ENCODE measurements at regions not wholly inside any gene's neighbourhood (a gene's known extent, or its start where the extent isn't known, plus 50 kb on each side); places are given as distances from the start of the nearest gene placed in this dataset.

- no peak for DNase-seq
Observed at GRCh38 chr6:6801635-6802218, 213.2 kb downstream of the LY86 start.

DNA sequence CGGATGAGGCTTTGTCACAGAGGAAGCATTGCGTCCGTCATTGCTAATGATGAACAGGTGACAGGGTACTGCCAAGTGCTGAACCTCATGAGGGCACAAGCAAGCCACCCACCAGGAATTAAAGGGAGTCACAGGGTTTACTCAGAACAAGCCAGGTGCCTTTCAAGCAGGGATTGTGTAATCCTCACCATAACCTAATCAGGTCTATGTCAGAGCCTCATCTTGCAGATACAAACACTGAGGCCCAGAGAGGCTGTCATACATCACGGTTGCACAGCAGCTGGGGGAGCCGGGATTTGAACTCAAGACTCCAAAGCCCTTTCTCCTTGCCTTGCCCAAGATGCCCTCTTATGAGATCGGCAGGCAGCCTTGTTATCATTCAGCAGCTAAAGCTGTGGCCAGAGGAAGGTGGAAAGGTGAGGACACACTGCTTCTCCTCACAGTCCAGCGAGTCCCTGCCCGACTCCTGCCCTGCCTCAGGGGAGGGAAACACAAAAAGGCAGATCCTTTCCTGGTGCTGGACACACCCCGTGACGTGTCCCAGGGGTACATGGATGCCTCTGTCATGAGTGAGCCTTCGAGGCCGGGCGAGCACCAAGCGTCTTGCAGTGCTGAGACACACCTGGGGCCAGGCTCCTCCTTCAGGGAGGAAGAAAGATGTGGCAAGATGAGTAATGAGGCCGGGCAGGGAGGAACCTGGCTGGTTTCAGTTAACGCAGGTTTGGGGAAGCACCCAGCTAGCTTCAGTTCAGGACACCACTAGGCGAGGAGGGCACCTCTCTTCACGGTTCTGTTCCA lies 214.9 kb downstream of the LY86 start:
- intact Hi-C loops (cut with DNase I): no loop called here
- no peak for DNase-seq

More at GRCh38 chr6:6801635-6802218, 213.2 kb downstream of the LY86 start:
- intact Hi-C loops (cut with DNase I): no loop called here

DNA sequence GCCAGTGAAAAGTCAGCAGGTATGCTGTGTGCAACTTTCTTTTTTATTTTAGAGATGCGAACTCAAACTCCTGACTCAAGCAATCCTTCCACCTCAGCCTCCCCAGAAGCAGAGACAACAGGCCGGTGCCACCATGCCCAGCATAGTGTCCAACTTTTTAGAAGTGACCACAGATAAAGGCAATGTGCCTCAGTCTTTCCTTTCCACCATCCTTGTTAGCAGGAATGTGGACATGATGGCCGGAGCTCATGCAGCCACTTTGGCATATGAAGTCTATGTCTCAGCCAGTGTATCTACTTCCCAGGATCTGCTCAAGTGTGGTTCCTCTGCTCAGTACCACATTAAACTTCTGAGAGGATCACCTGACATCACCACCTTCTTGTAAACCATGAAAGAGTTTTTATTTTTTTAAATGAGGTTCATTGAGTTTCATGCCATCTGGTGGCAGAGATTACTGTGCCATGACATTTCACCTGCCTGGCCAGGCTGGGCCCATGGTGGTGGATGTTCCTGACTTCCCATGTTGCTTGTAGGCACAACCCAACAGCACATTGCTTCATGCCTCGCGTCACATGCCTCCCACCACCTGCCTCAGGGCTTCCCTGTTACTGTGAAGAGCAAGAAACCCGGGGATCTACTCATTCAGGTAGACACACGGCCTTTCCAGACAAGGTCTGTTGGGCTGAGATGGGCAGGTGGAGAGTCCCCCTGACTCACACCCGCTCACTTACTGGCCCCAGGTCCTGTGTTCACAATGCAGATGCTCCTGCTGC lies 216.5 kb downstream of the LY86 start:
- intact Hi-C loops (cut with DNase I): no loop called here
- no peak for DNase-seq

DNA sequence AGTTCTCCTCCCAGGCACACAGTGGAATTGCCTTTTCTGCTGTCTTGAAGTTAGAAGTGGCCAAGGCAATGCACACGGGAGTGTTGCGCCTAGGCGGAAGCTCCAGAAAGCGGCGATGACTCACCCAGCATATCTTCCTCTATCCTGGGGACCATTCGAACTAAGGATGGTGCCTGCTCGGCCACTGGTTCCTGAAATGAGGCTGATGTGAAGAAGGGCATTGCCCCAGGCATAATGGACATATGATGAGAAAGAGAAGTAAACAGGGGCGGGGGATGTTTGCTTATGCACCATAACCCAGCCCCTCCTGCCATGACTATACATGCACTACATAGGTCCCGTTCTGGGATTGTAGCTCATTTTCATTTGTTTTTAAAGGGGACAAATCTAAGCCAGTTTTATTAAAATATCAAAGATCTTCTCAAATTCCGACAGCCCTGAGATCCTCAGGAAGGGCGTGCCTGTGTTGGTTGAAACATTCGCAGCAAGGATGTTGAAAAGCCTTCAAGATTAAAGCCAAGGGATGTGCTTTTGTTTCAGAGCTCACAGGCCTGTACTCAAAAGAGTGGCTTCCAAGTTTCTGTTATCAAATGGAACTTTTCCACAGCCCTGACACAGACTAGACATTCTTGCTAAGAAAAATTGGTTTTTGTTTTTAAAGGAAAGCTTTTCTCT lies 218.5 kb downstream of the LY86 start:
- DNase-seq: peak in 35 of 42 donors; percentile 12 to 78 (median 43)

GRCh38 chr6:6808343-6808742 lies 219.8 kb downstream of the LY86 start:
- intact Hi-C loops (cut with DNase I): no loop called here
- no peak for DNase-seq

More for the DNA sequence above, 218.5 kb downstream of the LY86 start:
- intact Hi-C loops (cut with DNase I): no loop called here

DNA sequence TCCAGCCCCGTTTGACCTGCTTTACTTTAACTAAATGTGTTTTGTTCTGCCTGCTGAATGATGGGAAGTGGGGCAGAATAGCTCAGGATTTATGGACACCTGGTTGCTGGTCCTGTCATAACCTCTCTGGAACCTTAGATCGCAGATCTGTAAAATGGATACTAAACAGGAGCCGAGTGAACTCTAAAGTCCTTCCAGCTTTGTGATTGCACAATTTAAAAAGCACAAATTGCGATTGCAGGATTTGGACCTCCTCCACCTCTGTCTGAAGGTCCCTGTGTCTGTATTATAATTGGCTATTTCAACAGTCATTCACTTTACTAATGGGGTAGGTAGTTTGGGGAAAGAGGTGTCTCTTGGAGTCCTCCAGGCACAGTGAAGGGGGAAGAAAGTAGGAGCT lies 220.4 kb downstream of the LY86 start:
- no peak for DNase-seq
- intact Hi-C loops (cut with DNase I): no loop called here

GRCh38 chr6:6810727-6811126 lies 222.2 kb downstream of the LY86 start:
- peak in 1 of 42 donors; percentile 30 for DNase-seq
- intact Hi-C loops (cut with DNase I): no loop called here

- intact Hi-C loops (cut with DNase I): no loop called here
- peak in 1 of 42 donors; percentile 40 for DNase-seq
Observed at GRCh38 chr6:6811128-6812009, 222.8 kb downstream of the LY86 start.

GRCh38 chr6:6812427-6812826 lies 223.9 kb downstream of the LY86 start:
- DNase-seq: no peak
- intact Hi-C loops (cut with DNase I): no loop called here

GRCh38 chr6:6815732-6816131 lies 227.2 kb downstream of the LY86 start:
- intact Hi-C loops (cut with DNase I): no loop called here
- DNase-seq: no peak

DNA sequence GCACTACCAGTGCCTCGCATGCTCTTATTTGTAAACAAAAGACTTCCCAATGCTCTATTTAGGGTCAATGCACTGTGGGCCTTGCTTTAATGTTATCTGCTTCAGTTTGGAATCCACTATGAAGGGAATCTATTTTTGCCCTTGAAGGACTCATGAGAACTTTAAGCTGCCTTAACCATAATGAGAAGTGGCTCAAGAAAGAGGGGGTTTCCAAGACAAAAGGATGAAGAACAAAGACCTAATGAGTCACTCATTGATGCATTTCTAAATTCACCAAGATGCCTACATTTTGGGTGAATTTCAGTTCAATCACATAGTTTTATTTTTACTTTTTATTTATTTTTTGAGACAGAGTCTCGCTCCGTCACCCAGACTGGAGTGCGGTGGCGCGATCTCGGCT lies 228.2 kb downstream of the LY86 start:
- intact Hi-C loops (cut with DNase I): no loop called here
- DNase-seq: no peak

DNA sequence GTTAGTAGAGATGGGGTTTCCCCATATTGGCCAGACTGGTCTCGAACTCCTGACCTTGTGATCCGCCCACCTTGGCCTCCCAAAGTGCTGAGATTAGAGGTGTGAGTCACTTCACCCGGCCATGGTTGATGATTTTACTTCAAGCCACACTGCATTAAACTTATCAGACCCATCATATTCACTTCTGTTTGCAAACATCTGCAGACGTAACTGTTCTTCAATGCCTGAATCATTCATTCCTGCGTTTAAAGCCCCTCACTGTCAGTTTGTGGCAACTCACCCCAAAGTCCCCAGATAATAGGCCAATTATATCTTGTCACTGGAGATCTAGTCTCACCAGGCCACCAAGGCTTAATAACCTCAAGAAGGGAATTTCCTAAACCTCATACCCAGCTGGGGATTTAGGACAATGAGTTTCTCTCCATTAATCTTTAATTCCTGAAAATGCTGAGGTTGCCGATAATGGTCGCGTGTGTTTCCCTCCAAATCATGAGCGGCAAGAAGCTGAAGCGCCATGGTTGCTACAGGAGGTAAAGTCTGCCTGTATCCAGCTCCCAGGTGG lies 229.6 kb downstream of the LY86 start:
- intact Hi-C loops (cut with DNase I): no loop called here
- no peak for DNase-seq

DNA sequence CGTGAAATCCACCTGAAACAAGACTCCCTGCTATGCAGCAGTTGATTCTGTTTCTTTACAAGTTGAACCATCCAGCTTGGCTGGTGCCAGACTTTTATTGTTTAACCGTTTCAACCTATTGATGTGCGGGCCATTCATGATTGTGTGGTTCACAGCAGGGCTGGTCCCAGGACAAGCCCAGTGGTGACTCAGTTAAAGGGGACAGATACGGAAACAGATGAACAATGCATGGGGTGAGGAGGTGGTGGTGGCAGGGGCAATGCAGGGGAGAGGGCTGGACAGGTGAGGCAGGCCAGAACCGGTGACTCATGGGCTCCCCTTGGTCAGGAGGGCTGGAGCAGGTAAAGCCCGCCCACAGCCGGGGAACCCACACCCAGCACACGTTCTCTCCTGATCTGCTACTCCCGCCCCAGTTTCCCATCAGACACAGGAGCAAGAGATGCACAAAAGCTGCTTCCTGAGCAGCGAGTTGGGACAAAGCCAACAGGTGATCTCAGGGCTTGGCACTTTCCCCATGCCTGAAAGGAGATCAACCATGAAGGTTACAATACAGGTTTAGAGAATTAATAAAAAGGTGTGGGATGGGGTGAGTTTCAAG lies 232.2 kb downstream of the LY86 start:
- intact Hi-C loops (cut with DNase I): no loop called here
- no peak for DNase-seq

- no peak for DNase-seq
- intact Hi-C loops (cut with DNase I): no loop called here
Observed at GRCh38 chr6:6821639-6822261, 233.2 kb downstream of the LY86 start.

GRCh38 chr6:6823030-6823429 lies 234.5 kb downstream of the LY86 start:
- no peak for DNase-seq
- intact Hi-C loops (cut with DNase I): no loop called here

DNA sequence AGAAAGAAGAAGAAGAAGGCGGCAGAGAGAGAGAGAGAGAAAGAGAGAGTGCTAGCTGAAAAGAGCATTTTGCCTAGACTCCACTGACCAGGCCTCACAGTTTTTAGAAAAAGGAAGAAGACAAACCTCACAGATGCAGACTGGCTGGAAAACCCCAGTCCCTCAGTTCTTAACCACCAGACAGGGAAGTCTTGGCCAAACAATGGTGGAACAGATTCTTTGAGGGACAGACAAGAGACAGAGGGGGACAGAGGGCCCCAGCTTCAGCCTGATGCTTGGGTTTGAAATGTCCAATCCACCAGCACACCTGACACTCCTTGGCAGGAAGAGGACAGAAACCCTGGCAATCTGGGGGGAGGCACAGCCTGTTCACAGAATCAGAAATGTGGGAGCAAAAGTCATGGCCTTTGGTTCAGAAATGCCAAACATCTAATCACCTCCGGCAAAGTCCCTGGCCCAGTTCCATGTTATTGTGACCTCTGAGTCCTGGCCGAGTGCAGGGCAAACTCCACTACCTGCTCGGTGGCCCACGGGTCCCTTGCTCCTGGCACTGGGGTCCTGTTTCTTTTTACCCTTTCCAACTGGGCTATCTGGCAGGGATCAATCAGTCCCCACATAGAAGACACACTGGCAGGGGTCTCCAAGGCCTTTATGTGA lies 235.2 kb downstream of the LY86 start:
- intact Hi-C loops (cut with DNase I): no loop called here
- DNase-seq: no peak

DNA sequence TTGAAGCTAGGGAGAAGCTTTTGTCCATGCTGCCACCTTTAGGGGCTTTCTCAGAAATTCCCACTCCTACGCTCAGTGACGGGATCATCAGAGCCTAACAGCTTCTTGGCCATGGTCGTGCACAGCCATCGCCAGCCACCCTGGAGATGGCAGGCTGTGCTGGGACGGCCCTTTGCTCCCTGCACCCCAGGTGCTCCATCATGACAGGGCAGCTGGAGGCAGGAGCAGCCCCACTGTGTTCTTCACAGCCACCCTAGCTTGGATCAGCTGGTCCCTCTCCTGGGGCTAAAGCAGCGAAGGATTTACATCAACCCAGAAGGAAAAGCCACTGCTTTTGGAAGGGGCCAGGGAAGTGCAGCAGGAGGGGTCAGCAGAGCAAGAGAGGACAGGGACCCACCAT lies 235.9 kb downstream of the LY86 start:
- intact Hi-C loops (cut with DNase I): no loop called here
- DNase-seq: no peak
